ENCODE measurements at regions not wholly inside any gene's neighbourhood (a gene's known extent, or its start where the extent isn't known, plus 50 kb on each side); places are given as distances from the start of the nearest gene placed in this dataset.

- TF ChIP-seq CTCF (IDR thresholded peaks at IDR 0.05), result no peak
- no peak for TF ChIP-seq POLR2A (IDR thresholded peaks at IDR 0.05)
Observed at GRCh38 chr2:226199555-226199954, 600.1 kb downstream of the IRS1 start.
